ENCODE measurements at regions not wholly inside any gene's neighbourhood (a gene's known extent, or its start where the extent isn't known, plus 50 kb on each side); places are given as distances from the start of the nearest gene placed in this dataset.
"Not testable (repeated sequence)": the region's sequence is repeated elsewhere in the genome, so short reads cannot be mapped to it uniquely, and the experiment has no call there.

DNA sequence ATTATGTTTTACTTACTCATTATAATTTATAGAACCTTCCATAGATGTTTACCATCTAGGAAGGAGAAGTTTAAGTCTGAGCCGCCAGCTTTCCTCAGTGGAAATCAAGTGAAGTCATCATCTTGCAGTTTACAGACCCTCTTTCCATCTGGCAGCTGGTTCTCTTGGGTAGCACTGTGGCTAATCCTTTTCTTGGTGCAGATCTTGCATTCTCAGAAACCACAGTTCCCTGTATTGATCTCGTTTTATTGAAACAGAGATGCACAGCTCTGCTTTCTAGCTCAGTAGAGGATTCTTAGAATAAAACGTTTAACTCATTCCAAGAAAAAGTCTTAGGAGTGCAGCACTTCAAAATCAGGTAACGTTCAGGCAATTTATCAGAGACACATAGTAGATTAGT is 1154.7 kb downstream of the FOXD4L5 start:
- not testable (repeated sequence) for DNase-seq (ENCODE audit: low spot score)

DNA sequence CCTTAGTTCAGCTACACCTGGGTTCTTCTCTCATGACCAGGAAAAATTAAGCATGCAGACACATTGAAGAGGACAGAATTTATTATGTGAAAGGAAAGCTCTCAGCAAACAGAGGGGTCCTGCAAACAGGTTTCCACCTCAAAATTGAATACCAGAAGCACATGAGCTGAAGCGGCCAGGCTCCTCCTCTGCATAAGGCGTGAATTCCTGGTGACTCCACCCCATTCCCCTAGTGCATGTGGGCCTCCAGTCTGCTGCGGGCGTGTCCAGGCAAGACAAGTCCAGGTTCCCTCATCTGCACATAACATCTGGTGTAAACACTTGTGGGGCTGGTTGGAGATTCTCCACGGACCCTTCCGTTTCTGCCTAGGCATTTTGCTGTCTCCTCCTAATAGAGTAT is 1156.4 kb downstream of the FOXD4L5 start:
- no peak for DNase-seq (ENCODE audit: low spot score)

DNA sequence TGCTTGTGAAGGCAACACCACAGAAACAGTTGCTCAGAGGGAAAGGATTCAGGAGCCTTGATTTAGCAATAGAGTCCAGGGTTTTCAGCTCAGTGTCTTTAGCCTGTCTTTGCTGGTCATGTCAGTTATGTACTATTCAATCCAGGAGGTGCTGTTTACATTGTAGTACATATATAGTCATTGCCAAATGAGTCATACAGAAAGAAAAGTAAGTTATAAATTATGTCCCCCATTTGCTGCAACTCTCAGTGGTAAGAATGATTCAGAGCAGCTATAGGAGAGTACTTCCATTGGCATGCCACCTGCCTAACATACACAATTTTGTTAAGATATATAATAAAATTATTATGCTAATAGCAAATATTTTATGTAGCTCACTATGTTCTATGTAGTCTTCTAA is 1163.4 kb downstream of the FOXD4L5 start:
- not testable (repeated sequence) for DNase-seq (ENCODE audit: low spot score)

DNA sequence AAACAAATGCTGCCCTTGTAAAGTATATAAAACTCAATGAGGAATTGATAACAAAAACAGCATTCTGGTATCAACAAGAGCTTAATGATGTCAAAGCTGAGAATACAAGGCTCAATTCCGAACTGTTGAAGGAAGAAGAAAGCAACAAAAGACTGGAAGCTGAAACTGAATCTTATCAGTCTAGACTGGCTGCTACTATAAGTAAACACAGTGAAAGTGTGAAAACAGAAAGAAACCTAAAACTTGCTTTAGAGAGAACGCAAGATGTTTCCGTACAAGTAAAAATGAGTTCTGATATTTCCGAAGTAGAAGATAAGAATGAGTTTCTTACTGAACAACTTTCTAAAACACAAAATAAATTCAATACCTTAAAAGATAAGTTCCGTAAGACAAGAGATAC is 1167.7 kb downstream of the FOXD4L5 start:
- DNase-seq (ENCODE audit: low spot score) = not testable (repeated sequence)

DNA sequence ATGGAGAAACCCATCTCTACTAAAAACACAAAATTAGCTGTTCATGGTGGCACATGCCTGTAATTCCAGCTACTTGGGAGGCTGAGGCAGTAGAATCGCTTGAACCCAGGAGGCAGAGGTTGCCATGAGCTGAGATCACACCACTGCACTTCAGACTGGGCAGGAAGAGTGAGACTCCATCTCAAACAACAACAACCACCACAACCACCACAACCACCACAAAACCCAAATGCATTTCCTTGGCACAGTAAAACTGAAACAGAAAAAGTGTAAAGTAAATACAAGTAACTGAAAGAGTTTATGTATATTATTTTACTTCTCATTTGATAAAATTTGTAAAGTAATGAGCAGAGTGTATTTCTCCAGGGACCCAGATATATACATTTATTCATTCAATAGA is 1177.1 kb downstream of the FOXD4L5 start:
- DNase-seq (ENCODE audit: low spot score) = not testable (repeated sequence)

DNA sequence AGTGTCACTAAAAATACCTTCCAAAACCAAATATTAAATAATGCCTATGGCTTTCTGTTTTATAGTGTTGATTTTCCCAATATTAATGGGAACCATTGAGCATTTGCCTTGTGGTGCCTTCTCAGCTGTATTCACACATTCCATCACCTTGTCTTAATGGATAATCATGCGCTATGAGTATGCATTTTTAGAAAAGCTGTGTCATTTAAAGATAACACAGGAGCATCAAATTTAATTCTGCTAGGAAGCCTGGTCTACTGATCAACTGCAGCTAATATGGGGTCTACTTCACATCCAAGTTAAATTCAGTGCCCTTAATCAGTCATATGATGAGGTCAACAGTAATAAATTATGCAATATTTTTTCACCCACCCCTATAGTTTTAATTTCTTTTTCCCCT is 1177.8 kb downstream of the FOXD4L5 start:
- not testable (repeated sequence) for DNase-seq (ENCODE audit: low spot score)

DNA sequence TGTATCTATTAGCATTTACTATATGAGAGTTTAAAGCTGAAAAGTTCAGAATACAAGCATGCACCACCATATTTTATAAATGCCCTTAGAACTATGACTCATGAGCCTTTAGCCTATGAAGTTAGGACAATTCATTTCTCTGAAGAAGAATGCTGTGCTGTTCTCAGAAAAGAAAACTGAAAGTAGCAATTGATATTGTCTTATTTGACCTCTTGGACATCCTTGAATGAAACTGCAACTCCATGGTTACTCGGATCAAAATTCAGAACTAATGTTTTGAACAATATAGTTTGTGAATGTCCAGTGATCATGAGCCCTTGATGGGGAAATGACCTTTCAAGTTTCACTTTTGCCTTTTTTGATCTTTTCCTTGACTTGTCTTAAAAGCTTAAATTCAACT is 1179.8 kb downstream of the FOXD4L5 start:
- DNase-seq (ENCODE audit: low spot score) = not testable (repeated sequence)

DNA sequence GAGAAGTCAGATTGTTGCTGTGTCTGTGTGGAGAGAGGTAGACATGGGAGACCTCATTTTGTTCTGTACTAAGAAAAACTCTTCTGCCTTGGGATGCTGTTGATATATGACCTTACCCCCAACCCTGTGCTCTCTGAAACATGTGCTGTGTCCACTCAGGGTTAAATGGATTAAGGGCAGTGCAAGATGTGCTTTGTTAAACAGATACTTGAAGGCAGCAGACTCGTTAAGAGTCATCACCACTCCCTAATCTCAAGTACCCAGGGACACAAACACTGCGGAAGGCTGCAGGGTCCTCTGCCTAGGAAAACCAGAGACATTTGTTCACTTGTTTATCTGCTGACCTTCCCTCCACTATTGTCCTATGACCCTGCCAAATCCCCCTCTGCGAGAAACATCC is 1183.5 kb downstream of the FOXD4L5 start:
- DNase-seq (ENCODE audit: low spot score) = not testable (repeated sequence)

DNA sequence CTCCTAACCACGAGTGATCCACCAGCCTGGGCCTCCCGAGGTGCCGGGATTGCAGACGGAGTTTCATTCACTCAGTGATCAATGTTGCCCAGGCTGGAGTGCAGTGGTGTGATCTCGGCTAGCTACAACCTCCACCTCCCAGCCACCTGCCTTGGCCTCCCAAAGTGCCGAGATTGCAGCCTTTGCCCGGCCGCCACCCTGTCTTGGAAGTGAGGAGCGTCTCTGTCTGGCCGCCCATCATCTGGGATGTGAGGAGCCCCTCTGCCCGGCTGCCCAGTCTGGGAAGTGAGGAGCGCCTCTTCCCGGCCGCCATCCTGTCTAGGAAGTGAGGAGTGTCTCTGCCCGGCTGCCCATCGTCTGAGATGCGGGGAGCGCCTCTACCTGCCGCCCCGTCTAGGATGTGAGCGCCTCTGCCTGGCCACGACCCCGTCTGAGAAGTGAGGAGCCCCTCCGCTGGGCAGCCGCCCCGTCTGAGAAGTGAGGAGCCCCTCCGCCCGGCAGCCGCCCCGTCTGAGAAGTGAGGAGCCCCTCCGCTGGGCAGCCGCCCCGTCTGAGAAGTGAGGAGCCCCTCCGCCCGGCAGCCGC is 1184.3 kb downstream of the FOXD4L5 start:
- not testable (repeated sequence) for DNase-seq (ENCODE audit: low spot score)

DNA sequence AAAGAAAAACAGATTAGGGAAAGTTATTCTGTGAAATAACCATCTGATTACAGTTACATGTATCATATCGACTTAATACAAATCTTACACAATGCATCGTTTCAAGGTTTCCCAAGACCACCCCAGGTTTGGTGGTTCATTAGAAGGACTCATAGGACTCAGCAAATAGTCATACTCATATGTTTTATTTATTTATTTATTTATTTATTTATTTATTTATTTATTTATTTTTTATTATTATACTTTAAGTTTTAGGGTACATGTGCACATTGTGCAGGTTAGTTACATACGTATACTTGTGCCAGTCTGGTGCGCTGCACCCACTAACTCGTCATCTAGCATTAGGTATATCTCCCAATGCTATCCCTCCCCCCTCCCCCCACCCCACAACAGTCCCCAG is 1199.0 kb downstream of the FOXD4L5 start:
- not testable (repeated sequence) for DNase-seq (ENCODE audit: low spot score)

DNA sequence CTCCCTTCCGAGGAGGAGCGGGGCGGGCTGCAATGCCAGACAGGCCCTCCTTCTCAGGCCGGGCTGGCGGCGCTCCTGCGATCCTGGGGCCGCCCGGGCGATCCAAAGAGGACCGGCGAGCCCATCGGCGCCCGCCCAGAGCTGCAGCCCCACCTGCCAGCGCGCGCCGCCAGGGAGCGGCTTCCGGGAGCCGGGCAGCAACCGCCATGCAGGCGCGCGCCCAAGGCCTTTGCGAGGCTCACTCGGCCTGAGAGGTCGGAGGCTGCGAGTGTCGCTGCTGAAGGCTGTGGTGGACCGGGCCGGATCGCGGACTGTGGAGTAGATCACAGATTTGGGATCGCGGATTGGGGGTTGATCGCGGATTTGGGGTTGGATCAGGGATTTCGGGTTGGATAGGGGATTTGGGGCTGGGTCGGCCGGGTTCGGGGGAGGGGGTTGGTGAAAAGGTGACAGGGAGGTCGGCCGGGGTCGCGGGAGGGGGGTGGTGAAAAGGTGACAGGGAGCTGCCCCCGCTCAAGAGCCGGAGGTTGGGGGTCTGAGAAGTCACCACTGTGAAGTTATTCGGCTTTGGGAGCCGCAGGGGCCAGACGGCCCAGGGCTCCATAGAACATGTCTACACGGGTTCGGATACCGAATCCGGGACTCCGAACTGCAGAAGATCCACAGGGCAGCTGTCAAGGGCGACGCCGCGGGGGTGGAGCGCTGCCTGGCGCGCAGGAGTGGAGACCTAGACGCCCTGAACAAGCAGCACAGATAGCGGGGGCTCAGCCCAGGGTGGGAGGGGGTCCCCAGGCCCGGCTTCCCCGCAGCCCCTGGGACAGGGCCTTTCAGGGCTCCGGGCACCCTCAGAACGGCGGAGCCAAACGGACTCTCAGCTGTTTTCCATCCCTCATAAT is 1213.4 kb downstream of the FOXD4L5 start:
- not testable (repeated sequence) for DNase-seq (ENCODE audit: low spot score)

DNA sequence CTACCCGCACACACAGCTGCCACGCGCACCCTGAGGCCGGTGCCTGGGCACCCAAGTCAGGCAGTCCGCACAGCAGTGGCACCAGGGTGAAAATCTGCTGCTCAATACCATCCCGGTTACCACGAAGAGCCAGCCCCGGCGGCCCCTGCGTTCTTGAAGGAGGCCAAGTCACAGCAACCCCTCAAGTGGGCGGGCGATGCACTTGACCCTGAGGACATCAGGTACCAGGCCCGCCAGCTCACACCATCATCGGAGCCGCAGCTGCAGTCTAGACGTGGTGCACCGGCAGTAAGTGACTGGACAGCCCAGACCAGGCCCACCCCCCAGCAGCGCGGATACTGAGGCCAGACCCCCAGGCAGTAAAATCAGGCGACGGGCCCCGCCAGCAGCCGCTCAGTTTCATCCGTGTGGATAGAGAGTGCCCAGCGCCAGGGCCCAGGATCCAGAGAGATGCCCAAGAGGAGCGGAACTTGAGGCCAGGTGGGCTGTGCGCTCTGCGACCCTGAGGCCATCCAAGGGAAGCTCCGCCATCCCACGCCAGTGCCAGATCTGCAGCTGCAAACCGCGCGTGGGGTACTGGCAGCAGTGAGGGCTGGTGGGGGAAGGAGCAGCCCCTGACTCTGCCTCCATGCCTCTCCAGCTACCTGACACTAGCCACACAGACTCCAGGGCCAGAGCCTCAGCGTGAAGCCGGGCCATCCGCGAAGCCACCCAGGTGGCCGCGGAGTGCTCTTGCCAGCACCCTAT is 1214.2 kb downstream of the FOXD4L5 start:
- not testable (repeated sequence) for DNase-seq (ENCODE audit: low spot score)

DNA sequence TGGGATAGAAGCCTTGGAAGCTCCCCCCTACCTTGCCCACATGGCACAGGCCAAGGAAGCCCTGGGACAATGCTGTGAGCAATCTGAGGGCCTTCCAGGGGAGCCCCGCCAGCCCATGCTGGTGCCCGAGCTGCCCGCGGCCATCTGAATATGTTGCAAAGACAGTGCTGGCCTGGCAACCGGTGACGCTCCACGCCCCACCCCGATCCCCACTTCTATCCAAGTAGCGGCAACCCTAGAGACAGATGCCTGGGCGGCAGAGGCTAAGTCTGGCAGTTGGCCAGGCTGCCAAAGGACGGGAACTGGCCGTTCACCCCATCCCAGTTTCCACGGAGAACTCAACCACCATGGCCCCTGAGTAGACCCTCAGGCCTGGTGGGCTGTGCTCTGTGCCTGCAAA is 1214.9 kb downstream of the FOXD4L5 start:
- not testable (repeated sequence) for DNase-seq (ENCODE audit: low spot score)

DNA sequence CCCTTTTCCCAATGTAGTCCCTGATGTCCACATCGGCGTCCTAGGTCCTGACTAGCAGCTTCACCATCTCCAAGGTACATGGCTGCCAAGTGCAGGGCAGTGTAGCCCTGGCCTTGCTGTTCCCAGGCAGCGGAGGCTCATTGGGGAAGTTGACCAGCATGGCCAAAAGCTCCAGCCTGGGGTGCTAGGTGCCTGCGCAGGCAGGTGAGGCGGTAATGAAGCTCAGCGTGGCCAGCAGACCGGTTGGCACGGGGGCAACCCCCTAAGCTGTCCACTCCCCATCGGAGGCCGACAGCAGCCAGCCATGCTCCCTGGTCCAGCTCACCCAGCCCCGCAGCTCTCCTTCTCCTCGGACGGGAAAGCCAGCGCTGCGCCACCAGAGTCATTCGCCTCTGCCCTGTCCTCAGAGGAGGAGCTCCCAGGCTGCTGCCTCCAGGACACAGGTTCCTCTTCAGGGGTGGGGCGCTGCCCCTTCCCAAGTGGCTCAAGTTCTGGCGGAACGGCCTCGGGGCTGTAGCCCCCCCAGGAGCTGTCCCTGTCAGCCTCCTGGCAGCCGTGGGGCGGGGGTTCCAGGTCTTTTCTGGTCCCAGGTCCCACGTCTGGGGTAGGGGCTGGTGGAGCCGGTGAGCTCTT is 1218.2 kb downstream of the FOXD4L5 start:
- no peak for DNase-seq (ENCODE audit: low spot score)

DNA sequence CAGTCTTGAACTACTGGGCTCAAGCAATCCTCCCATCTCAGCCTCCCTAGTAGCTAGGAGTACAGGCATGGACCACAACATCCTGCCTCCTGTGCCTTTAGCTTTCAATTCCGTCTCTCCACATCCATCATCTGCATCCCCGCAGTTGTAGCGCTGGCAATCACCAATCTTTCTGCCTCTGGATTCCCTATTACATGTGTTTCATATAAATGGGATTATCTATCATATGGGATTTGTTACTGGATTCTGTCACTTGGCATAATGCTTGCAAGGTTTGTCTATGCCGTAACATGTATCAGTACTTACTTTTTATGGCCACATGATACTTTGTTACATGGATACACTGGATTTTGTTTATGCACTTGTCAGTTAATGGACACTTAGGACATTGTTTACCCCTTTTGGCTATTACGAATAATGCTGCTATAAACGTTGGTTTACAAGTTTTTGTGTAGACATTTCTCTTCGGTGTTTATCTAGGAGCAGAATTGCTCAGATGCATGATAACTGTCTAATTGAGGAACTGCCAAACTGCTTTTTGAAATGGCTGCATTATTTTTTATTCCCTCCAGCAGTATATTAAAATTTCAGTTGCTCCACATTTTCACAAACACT is 1223.9 kb downstream of the FOXD4L5 start:
- no peak for DNase-seq (ENCODE audit: low spot score)

DNA sequence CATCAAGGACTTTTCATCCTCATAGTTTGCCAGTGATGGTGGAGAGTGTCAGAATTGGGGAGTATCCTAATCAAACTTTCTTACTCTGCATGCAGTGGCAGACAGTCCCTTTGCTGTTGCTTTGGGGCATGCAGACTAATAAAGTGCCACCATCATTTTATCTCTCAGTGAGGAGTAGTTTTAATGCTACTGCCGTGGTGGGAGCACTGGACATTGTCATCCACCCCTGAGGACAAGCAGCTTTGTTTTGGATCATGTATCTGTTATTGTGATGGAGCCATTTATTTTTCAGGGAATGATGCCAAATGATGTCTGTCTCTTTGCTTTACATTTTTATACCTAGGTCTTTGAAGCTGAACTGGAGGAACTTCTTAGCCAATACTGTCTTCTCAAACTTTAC is 1226.9 kb downstream of the FOXD4L5 start:
- DNase-seq (ENCODE audit: low spot score) = not testable (repeated sequence)

DNA sequence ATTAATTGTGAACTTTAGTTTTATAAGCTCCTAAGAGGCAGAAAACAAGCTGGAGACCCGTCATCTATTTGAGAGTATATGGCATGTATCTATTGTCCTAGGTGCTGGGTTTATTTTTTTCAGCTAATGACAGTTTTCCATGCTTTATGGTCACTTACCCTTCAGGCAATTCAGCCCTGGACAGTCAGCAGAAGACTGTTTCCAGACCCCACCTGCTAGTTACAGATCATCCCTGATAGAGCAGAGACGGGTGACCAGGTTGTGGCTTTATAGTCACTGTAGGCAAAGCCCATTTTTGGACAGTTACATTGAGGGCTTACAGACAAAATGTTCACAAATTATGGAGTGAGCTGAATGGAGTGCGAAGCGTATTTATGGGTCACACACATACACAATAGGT is 1227.5 kb downstream of the FOXD4L5 start:
- DNase-seq (ENCODE audit: low spot score) = no peak

DNA sequence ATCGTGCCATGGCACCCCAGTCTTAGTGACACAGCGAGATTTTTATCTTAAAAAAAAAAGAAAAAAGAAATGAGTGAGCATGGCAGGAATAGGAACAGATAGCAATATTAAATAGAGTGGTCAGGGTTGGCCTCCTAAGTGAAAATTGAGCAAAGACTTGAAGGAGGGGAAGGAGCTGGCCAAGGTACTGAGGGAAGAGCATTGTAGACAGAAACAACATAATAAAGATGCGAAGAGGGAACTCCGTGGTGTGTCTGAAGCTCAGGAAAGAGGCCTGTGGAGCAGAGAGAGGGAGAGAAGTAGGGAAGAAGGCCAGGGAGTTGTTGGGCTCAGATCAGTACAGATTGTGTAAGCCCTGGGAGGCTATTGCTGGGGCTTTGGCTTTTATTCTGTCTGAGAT is 1256.1 kb downstream of the FOXD4L5 start:
- not testable (repeated sequence) for DNase-seq (ENCODE audit: low spot score)

DNA sequence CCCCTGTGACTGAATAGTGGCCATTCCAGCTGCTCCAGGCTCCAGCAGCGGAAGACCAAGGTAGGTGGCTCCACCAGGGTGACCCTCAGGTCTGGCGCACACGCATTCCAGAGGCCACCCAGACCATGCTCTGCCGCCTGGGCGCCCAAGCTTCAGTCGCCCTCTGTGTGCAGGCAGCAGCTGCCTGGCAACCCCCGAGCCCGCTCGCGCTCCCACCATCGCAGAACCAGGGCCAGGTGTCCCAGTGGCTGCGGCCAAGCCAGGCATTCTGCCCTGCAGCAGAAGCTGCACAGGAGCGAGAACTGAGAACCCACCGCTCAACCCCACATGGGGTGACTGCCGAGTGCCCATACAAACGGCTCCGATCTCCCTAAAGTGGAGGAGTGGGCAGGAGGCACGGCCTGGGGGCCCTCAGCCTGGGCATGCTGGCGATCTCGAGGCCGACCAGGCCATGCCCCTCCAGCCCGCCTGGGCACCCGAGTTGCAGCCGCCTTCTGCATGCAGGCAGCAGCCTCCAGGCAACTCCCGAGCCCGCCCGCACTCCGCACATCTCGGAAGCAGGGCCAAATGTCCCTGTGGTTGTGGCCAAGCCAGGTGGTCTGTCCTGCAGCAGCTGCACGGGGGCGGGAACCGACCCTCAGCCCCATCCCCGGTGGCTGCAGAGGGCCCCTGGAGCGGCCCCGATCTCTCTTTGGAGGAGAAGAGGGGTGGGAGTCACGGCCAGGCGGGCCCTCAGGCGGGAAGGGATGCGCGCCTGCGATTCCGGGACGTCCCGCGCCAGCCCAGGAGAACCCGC is 1264.1 kb downstream of the FOXD4L5 start:
- not testable (repeated sequence) for DNase-seq (ENCODE audit: low spot score)

DNA sequence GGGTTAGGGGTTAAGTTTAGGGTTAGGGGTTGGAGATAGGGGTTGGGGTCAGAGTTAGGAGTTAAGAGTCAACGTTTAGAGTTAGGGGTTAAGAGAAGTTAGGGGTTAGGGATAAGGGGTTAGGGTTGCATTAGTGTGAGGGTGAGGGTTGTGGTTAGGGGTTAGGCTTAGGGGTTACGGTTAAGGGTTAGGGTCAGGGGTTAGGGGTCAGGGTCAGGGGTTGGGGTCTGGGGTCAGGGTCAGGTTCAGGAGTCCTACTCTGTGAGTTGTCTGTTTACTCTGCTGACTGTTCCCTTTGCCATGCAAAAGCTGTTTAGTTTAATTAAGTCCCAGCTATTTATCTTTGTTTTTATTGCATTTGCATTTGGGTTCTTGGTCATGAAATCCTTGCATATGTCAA is 1267.3 kb downstream of the FOXD4L5 start:
- DNase-seq (ENCODE audit: low spot score) = not testable (repeated sequence)
